GM12878 (cell line): ENCODE measurements at regions not wholly inside any gene's neighbourhood (a gene's known extent, or its start where the extent isn't known, plus 50 kb on each side); places are given as distances from the start of the nearest gene placed in this dataset.

Experiments used
- ATAC-seq: fragments of 200-7000 bp; cut with Tn5 transposase; 3 replicates; pipeline ENCODE4 v1.9.1; 2020; ENCODE audit warnings: mild to moderate bottlenecking, moderate library complexity
- BruUV-seq: library from RNA; stranded (reverse); fragments of 400-500 nt; replicated peaks from 2 replicates; lab custom pipeline; 2021; lab: Mats Ljungman, UMichigan
- CTCF ChIA-PET: fragments of 300-600 bp; sonication (Branson Sonifier 250); formaldehyde crosslinking; extraction: SDS; loops from one replicate; lab custom pipeline; 2021; ENCODE audit warnings: inconsistent platforms; lab: Yijun Ruan, JAX
- POLR2A ChIA-PET: fragments of 350-600 bp; formaldehyde crosslinking; extraction: SDS; loops from one replicate; lab custom pipeline; 2021; ENCODE audit warnings: inconsistent platforms; lab: Charles Lee
- RAD21 ChIA-PET: fragments of 300-600 bp; sonication (Branson Sonifier 250); formaldehyde crosslinking; loops from one replicate; lab custom pipeline; 2023; ENCODE audit warnings: antibody characterized with exemption; ENCODE audit not compliant: unreplicated experiment; lab: Charles Lee
- SMC1A ChIA-PET: fragments of 300-600 bp; sonication (Branson Sonifier 250); formaldehyde crosslinking; loops from one replicate; lab custom pipeline; 2023; ENCODE audit not compliant: unreplicated experiment, uncharacterized antibody; lab: Charles Lee
- DNase-seq: peaks from one replicate; pipeline ENCODE4 v3.0.0-alpha.2; 2011; ENCODE audit warnings: low read depth, low spot score
- FAIRE-seq: peaks from 3 replicates; lab custom pipeline; 2011; peaks lifted over from hg19 to GRCh38; lab: Jason Lieb, UNC
- H2AFZ ChIP-seq: 2 replicates; pipeline ENCODE4 v1.6.0; 2011; ENCODE audit warnings: low read depth, low read length, control low read depth; ENCODE audit not compliant: control insufficient read depth
- H3K27ac ChIP-seq: 2 replicates; pipeline ENCODE4 v1.5.1; 2011; ENCODE audit warnings: control low read depth; ENCODE audit not compliant: control insufficient read depth, insufficient read depth
- H3K27me3 ChIP-seq, 2 experiments: replicated peaks in 1 of 2; 2 replicates each; pipeline versions ENCODE4 v1.6.0 to v1.6.1; 2011; ENCODE audit warnings: low read length in 1 of 2; ENCODE audit not compliant: control insufficient read depth in 2 of 2, insufficient read depth in 2 of 2
- H3K36me3 ChIP-seq, 2 experiments: 2 replicates each; pipeline ENCODE4 v1.5.1; 2011; ENCODE audit warnings: low read length in 1 of 2; ENCODE audit not compliant: control insufficient read depth in 2 of 2, insufficient read depth in 2 of 2
- H3K4me1 ChIP-seq: 2 replicates; pipeline ENCODE4 v1.6.1; 2011; ENCODE audit warnings: mild to moderate bottlenecking, low read length, moderate library complexity, mixed read lengths; ENCODE audit not compliant: control insufficient read depth, insufficient read depth
- H3K4me2 ChIP-seq: 2 replicates; pipeline ENCODE4 v1.6.0; 2011; ENCODE audit warnings: control low read depth; ENCODE audit not compliant: control insufficient read depth, insufficient read depth
- H3K4me3 ChIP-seq: fragments of 200-600 bp; sonication (generic); 2 replicates; pipeline ENCODE4 v1.5.1; 2016
- H3K79me2 ChIP-seq: 2 replicates; pipeline ENCODE4 v1.6.0; 2011; ENCODE audit warnings: low read length; ENCODE audit not compliant: control insufficient read depth, insufficient read depth
- H3K9ac ChIP-seq: 2 replicates; pipeline ENCODE4 v1.8.0; 2011; ENCODE audit warnings: low read length, control low read depth, mixed read lengths; ENCODE audit not compliant: control insufficient read depth, insufficient read depth
- H3K9me3 ChIP-seq: replicated peaks from 3 replicates; pipeline ENCODE4 v1.5.1; 2011; ENCODE audit warnings: mild to moderate bottlenecking, low read length; ENCODE audit not compliant: control insufficient read depth, insufficient read depth
- H4K20me1 ChIP-seq: 2 replicates; pipeline ENCODE4 v1.6.0; 2011; ENCODE audit not compliant: control insufficient read depth, insufficient read depth
- BCL11A ChIP-seq: IDR thresholded peaks from 2 replicates; pipeline ENCODE4 v1.6.1; 2011; ENCODE audit warnings: low read depth, low read length
- CREB1 ChIP-seq: IDR thresholded peaks from 2 replicates; pipeline ENCODE4 v1.6.1; 2012; ENCODE audit warnings: low read depth, mild to moderate bottlenecking, inconsistent platforms
- CREM ChIP-seq: IDR thresholded peaks from 2 replicates; pipeline ENCODE4 v1.6.1; 2014; ENCODE audit warnings: antibody characterized with exemption, low read depth
- EGR1 ChIP-seq, 2 experiments: IDR thresholded peaks; 1 replicate in 1 of 2; 2 replicates in 1 of 2; pipeline ENCODE4 v1.6.1; 2011 to 2012; ENCODE audit warnings: low read depth in 2 of 2, low read length in 2 of 2, borderline replicate concordance in 1 of 2, mild to moderate bottlenecking in 1 of 2, moderate library complexity in 1 of 2
- FOS ChIP-seq: IDR thresholded peaks from 3 replicates; pipeline ENCODE4 v1.6.1; 2011; ENCODE audit warnings: borderline replicate concordance; ENCODE audit not compliant: insufficient read length; ENCODE audit errors: extremely low read depth
- HDAC2 ChIP-seq: fragments of 200-600 bp; sonication (generic); IDR thresholded peaks from 2 replicates; pipeline ENCODE4 v1.6.1; 2017
- IRF4 ChIP-seq: IDR thresholded peaks from 2 replicates; pipeline ENCODE4 v1.6.1; 2011; ENCODE audit warnings: low read depth, low read length
- JUNB ChIP-seq: IDR thresholded peaks from 2 replicates; pipeline ENCODE4 v1.6.1; 2016; ENCODE audit warnings: antibody characterized with exemption, mild to moderate bottlenecking
- MYB ChIP-seq: fragments of 150-350 bp; IDR thresholded peaks from 2 replicates; pipeline ENCODE4 v1.6.1; 2014; ENCODE audit warnings: mild to moderate bottlenecking, low read depth, low read length, borderline replicate concordance
- RBBP5 ChIP-seq: fragments of 200-600 bp; sonication (generic); conservative IDR thresholded peaks from 2 replicates; pipeline ENCODE4 v1.6.1; 2016
- RUNX3 ChIP-seq: IDR thresholded peaks from 2 replicates; pipeline ENCODE4 v1.6.1; 2012; ENCODE audit warnings: low read length, inconsistent platforms
- STAT3 ChIP-seq: IDR thresholded peaks from 2 replicates; pipeline ENCODE4 v1.6.1; 2011; ENCODE audit warnings: low read depth, low read length, improper control_type of control experiment
- TBL1XR1 ChIP-seq: IDR thresholded peaks from 2 replicates; pipeline ENCODE4 v1.6.1; 2012; ENCODE audit warnings: low read depth, low read length, improper control_type of control experiment
- TCF7 ChIP-seq: IDR thresholded peaks from 2 replicates; pipeline ENCODE4 v1.6.1; 2014; ENCODE audit warnings: antibody characterized with exemption, borderline replicate concordance
- ZNF207 ChIP-seq: fragments of 450-650 bp; IDR thresholded peaks from 2 replicates; pipeline ENCODE4 v1.6.1; 2014; ENCODE audit warnings: antibody characterized with exemption, mild to moderate bottlenecking, borderline replicate concordance
- ZNF217 ChIP-seq: fragments of 450-650 bp; IDR thresholded peaks from 2 replicates; pipeline ENCODE4 v1.6.1; 2017; ENCODE audit warnings: antibody characterized with exemption, mild to moderate bottlenecking
- ZNF24 ChIP-seq: fragments of 450-650 bp; IDR thresholded peaks from 2 replicates; pipeline ENCODE4 v1.6.1; 2017; ENCODE audit warnings: antibody characterized with exemption, mild to moderate bottlenecking
- WGBS: methylation state at CpG from one replicate; pipeline ENCODE4 v1.1.6; 2016; ENCODE audit warnings: low lambda C conversion rate; ENCODE audit not compliant: insufficient replicate concordance, insufficient coverage; ENCODE audit errors: missing lambda C conversion rate; 5-methylcytosine and 5-hydroxymethylcytosine counted together
- in situ Hi-C: fragments of 300-500 bp; cut with MboI; formaldehyde crosslinking; loops from 9 replicates; pipeline ENCODE4 v1.14.3; 2018; ENCODE audit warnings: mixed read lengths
- intact Hi-C: fragments of 100-400 bp; cut with micrococcal nuclease; formaldehyde crosslinking; loops from one replicate; pipeline ENCODE4 v1.14.2; 2022; ENCODE audit not compliant: unreplicated experiment
- TF ChIP-seq, protein P1 (sequence below), 3 experiments: IDR thresholded peaks in 2 of 3; conservative IDR thresholded peaks in 1 of 3; 2 replicates each; pipeline ENCODE4 v1.5.1; 2011; ENCODE audit warnings: low read depth in 3 of 3, low read length in 3 of 3, mild to moderate bottlenecking in 3 of 3, control low read depth in 2 of 3, moderate library complexity in 2 of 3, inconsistent platforms in 1 of 3, mixed read lengths in 1 of 3; ENCODE audit not compliant: control insufficient read depth in 2 of 3, insufficient read depth in 1 of 3; ENCODE audit errors: extremely low read depth in 1 of 3
- TF ChIP-seq, protein P2 (sequence below): fragments of 450-650 bp; IDR thresholded peaks from 2 replicates; pipeline ENCODE4 v1.6.1; 2017; ENCODE audit warnings: mild to moderate bottlenecking, low read depth, inconsistent platforms; ENCODE audit not compliant: poor library complexity, severe bottlenecking

DNA sequence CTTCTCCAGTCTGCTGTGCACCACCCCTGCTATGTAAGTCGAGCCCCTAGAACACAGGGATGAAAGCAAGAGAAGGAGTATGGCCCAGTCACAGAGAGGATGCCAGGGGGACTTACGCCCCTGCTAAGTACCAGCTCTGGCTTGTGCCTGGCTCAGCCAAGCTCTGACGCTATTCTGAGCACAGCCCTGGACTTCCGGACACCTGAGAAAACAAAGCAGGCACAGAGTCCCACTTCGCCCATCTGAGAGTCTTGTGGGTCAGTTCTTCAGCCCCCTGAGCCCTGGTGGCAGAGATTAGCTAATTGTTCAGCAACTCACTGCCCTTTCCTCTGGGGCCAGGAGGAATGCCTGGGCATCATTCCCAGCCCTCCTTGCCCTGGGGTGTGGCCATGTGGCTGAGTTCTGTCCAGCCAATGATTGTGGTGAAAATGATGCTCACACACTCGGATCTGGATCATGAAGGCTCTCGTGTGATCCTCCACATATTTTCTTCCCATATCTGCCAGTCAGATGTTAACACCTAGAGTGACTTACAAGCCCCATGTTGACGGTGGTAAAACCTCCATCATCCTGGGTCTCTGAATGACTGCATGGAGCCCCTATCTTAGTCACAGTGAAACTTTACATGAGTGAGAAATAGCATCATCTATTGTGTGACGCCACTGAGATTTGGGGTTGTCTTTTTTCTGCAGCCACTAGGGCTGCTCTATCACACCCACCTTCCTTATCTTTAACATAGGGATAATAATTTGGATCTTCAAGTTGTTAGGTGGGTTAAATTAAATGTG lies 105.7 kb downstream of the TPRA1 start:
- SMC1A ChIA-PET, result interaction anchor here (1.5 kb wide), 1 partner anchor 11 kb away, joined by 3 read pairs; no protein-coding TSS in a partner anchor
- Histone ChIP-seq H3K36me3 (no peaks in the 10 kb centered on the region), H3K79me2 (no peaks in the 10 kb centered on the region), H4K20me1 (no peaks in the 10 kb centered on the region), H2AFZ (no peak overlapping the region), H3K9ac (no peak overlapping the region), H3K4me3 (no peak overlapping the region), H3K27ac (no peak overlapping the region), H3K9me3 (no peaks in the 10 kb centered on the region), H3K4me2 (no peak overlapping the region), H3K4me1 (peaks cover 23% of the 10 kb centered on the region), H3K27me3 (no peaks in the 10 kb centered on the region; a peak in 1 of 4 replicates)
- FAIRE-seq (no peak), ATAC-seq (peak; percentile 55), DNase-seq (no peak)
- POLR2A ChIA-PET, result interaction anchor here (0.6 kb wide), 1 partner anchor 229 kb away, joined by 3 read pairs; no protein-coding TSS in a partner anchor
- 30% methylated on average over 9 of the region's 9 CpGs for WGBS
- intact Hi-C loops, result no loop called here
- RAD21 ChIA-PET, result no interaction called here
- CTCF ChIA-PET, result interaction anchor here (2.2 kb wide), 1 partner anchor 11 kb away, joined by 6 read pairs; no protein-coding TSS in a partner anchor
- no peak for TF ChIP-seq MYB
- peak; percentile 84 for TF ChIP-seq CREB1
- peak; percentile 40; the same call in 1 of the 2 replicates for TF ChIP-seq RUNX3
- TF ChIP-seq BCL11A, result 0 out of 2 replicates have a peak, but pooled peaks have one; percentile 25
- TF ChIP-seq IRF4, result peak; percentile 44; the same call in 1 of the 2 replicates
- TF ChIP-seq EGR1 (IDR thresholded peaks at IDR 0.05; ENCODE audit: borderline replicate concordance in 1 of 2, low read depth in 2 of 2, low read length in 2 of 2), result no peak
- TF ChIP-seq ZNF207, result no peak
- TF ChIP-seq STAT3, result no peak
- TF ChIP-seq TCF7, result no peak
- TF ChIP-seq ZNF24, result no peak
- TF ChIP-seq, protein P1, sequence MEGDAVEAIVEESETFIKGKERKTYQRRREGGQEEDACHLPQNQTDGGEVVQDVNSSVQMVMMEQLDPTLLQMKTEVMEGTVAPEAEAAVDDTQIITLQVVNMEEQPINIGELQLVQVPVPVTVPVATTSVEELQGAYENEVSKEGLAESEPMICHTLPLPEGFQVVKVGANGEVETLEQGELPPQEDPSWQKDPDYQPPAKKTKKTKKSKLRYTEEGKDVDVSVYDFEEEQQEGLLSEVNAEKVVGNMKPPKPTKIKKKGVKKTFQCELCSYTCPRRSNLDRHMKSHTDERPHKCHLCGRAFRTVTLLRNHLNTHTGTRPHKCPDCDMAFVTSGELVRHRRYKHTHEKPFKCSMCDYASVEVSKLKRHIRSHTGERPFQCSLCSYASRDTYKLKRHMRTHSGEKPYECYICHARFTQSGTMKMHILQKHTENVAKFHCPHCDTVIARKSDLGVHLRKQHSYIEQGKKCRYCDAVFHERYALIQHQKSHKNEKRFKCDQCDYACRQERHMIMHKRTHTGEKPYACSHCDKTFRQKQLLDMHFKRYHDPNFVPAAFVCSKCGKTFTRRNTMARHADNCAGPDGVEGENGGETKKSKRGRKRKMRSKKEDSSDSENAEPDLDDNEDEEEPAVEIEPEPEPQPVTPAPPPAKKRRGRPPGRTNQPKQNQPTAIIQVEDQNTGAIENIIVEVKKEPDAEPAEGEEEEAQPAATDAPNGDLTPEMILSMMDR (IDR thresholded peaks at IDR 0.05 in 2 of 3, conservative IDR thresholded peaks at IDR 0.05 in 1 of 3; ENCODE audit: control insufficient read depth in 2 of 3, extremely low read depth in 1 of 3, insufficient read depth in 1 of 3, low read depth in 3 of 3, low read length in 3 of 3), result 0 out of 6 replicates have a peak, but pooled peaks of 1 of the 3 experiments have one; percentile 8
- peak; percentile 68 for TF ChIP-seq JUNB
- TF ChIP-seq CREM, result peak; percentile 73
- TF ChIP-seq, protein P2, sequence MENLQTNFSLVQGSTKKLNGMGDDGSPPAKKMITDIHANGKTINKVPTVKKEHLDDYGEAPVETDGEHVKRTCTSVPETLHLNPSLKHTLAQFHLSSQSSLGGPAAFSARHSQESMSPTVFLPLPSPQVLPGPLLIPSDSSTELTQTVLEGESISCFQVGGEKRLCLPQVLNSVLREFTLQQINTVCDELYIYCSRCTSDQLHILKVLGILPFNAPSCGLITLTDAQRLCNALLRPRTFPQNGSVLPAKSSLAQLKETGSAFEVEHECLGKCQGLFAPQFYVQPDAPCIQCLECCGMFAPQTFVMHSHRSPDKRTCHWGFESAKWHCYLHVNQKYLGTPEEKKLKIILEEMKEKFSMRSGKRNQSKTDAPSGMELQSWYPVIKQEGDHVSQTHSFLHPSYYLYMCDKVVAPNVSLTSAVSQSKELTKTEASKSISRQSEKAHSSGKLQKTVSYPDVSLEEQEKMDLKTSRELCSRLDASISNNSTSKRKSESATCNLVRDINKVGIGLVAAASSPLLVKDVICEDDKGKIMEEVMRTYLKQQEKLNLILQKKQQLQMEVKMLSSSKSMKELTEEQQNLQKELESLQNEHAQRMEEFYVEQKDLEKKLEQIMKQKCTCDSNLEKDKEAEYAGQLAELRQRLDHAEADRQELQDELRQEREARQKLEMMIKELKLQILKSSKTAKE, result no peak
- no peak for TF ChIP-seq TBL1XR1
- no peak for TF ChIP-seq HDAC2
- no peak for TF ChIP-seq RBBP5
- TF ChIP-seq ZNF217, result no peak
- no peak for TF ChIP-seq FOS
- BruUV-seq, result no TSS peak
- in situ Hi-C loops, result no loop called here
